ENCODE measurements at regions not wholly inside any gene's neighbourhood (a gene's known extent, or its start where the extent isn't known, plus 50 kb on each side); places are given as distances from the start of the nearest gene placed in this dataset.

DNA sequence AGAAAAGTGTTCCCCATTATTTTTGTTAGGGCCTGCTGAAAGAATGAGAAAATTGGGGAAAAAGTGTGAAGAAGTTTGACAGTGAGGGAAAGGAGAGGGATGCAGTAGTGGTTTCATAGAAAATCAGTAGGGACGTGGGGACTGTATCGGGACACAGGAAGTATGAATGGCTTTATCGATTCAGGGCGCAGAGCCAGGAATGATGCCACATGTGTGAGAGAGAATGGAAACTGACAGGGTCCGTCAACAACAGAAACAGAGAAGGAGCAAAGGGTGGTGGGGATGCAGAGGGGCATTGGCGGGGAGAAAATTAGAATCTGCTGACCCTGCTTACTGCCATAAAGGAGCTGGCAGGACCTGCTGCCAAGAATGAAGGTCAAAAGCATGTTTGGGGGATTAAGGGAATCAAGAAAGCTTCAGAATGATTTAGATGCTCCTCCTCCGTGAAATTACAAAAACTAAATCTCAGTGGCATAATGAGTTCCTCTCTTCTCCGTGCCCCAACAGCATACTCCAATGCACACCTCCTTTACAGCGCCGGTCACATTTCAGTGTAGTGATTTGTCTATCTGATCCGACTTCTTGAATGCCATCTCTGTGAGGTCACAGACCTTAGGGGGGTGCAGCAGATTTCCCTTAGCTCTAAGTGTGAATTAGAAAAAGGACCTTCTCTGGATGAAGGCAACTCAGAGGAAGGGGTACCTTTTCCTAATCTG is 92.6 kb downstream of the EMP1 start:
- no peak for DNase-seq (ENCODE audit: low spot score)

DNA sequence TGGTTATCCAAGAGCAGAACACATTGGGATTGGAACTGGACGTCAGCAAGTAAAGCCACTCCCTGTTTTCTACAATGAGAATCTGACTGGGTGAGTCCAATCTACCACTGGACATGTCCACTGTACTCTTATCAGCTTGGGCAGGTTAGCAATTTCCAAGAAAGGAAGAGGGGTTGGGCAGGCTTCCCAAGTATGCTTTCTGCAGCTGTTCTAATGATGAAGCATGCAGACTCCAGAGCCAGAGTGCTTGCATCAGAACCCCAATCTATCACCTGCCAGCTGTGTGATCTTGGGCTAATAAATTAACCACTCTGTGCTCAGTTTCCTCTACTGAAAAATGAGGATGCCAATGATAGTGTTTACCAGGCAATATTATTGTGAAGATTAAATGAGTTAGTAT is 92.0 kb downstream of the EMP1 start:
- DNase-seq (ENCODE audit: low spot score) = no peak

DNA sequence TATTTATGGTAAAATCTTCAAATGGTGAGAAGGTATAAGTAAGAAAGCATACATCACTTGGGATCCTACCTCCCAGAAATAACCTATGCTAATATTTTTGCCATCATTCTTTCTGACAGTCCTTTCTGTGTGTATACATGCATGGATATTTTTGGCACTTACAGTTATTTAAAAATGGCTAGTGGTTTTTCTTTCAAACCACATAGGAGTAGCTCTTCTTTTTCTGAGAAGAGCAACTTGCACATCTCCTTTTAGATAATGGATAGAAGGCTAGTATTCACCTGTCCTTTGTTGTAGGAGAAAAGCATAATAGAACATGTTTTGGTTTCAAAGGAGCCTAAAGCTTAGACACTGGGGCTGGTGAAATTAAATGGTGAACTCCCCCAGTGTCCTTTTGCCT is 87.3 kb downstream of the EMP1 start:
- DNase-seq (ENCODE audit: low spot score) = no peak

DNA sequence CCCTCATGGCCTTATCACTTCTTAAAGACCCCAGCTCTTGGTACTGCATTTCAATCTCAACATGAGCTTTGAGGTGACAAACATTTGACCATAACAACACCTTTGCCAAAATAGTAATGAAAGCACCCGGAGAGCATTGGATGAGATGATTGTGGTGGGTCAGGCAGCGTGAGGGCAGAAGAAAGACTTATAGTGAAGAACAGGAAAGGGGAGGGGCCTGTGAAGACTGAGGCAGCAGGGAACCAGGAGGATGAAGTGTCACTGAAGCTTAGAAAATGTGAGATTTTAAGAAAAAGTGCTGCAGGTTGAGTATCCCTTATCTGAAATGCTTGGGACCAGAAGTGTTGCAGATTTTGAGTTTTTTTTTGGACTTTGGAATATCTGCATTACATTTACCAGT is 86.3 kb downstream of the EMP1 start:
- no peak for DNase-seq (ENCODE audit: low spot score)

DNA sequence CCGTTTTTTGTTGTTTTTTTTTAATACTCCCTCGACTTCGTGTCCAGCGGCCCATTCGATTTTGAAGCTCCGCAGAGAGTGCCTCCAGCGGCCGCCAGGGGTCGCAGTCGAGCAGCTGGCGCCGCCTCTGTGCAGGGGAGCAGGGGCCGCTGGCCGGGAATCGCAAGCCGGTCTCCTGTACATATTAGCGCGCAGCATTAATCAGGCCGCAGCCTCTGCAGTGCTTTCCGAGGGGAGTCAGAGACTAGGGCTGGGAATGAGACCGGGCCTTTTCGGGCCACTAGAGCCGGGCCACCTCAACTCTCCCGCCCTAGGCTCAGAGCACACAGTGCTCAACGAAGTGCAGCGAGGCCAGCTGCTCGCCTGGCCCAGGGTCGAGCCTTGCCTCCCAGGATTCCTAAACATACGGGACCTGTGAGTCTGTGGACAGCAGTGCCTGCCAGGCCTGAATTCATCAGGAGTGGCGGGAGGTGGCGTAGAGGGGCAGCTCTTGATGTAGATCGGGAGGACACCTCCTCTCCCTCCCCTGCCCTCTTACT is 81.8 kb downstream of the EMP1 start:
- peak; percentile 80 for DNase-seq (ENCODE audit: low spot score)

DNA sequence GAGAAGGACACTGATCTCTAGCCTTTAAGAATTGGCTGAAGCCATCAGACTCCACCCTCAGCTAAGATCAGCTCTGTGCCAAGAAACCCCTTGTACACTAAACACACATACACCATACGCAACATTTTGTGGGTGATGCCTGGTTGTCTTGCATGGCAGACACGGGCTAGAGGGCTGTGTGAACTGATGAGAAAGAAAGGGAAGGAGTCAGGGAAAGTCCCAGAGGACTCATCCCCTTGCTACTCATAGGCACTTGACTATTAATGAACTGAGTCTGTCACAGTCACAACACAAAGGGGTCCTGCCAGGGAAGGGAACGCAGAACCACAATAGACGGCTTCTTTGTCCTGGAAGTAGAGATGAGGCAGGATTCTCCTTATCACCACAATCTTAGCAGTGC is 80.8 kb downstream of the EMP1 start:
- DNase-seq (ENCODE audit: low spot score) = no peak

DNA sequence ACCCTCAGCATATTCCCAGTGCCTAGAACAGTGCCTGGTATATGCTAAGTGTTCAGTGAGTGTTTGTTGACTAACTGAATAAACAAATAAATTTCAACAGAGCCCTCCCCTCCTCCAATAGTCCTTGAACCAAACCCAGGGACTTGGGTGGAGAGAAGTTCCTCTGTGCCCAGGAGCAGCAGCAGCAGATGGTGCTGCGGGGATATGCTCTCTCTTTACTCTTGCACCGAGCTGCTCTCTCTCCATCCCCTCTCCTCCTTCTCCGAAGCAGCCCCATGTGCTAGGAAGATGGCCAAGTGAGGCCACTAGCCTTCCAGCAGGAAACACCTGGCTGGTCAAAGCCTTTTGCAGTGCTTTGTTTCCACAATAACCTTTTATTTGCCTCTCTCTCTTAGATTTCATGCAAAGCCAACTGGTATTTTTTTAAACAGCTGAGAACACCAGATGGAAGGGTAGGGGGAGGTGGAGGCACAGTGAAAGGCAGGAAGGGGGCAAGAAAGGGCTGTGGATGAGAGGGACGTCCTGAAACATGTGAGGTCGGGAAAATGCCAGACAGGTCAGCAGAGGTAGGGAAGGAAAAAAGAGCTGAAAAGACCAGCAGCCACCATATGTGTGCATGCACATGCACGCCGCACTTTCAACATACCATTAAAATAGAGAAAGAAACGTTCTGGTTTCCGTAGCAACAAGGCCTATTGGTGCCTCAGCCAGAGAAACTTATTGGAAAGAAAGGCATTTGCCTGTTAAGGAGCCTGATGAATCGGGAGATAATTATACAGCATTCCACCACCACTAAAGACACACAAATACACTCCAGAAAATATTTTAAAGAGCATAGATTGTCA is 78.9 kb downstream of the EMP1 start:
- no peak for DNase-seq (ENCODE audit: low spot score)

DNA sequence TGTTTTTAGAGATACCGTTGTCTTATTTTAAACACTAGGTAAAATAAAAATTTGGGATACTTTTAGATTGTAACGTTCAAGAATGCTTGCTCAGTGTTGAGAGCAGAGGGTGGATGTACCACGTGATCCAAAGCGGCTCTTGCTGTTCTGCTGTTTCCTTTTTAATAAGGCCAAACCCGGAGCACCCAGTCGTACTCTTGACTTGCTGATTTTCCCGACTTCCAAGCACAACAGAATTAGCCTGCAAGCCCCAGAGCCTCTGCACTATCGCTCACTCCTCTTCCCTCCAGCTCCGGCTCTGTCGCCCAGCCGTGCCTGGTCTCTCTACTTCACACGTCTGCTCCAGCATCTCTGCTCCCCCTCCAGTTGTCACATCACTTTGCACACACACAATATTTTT is 77.3 kb downstream of the EMP1 start:
- DNase-seq (ENCODE audit: low spot score) = no peak

DNA sequence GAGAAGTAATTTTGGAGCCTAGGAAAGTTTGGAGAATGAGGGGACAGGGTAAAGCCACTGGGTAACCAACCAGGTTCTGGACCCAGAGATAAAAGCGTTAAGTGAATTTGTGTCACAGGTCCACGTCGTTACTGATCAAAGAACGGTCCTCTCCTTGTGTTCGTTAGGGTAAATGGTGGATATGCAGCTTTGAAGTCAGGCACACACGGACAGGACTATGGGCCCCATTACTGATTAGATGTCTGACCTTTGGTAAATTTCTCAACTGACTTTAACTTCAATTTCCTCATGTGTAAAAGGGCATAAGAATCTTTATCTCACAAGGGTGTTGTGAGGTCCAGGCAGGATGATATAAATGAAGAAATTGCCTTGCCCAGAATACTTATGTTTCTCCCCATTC is 76.6 kb downstream of the EMP1 start:
- DNase-seq (ENCODE audit: low spot score) = no peak

DNA sequence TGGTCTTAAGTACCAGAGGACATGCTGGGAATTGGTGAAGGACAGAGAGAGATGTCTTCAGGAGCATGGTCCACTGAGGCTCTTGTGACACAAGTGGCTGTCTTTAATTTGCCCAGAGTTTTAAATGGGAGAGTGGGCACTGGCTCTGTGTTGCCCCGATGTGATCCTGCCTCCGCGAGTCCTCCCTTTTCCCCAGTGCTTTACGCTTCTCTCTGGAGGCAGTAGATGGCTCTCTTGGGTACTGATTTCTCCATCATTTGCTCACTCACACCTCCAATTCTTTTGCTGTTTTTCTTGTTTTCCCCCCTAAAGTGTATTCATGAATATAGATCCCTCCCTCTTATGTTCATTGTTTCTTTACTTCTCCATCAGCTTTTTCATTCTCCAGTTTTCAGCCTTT is 74.3 kb downstream of the EMP1 start:
- DNase-seq (ENCODE audit: low spot score) = no peak
